CD14-positive monocyte (primary cell): ENCODE measurements at regions not wholly inside any gene's neighbourhood (a gene's known extent, or its start where the extent isn't known, plus 50 kb on each side); places are given as distances from the start of the nearest gene placed in this dataset.

Experiments
- DNase-seq, 3 donors: peaks; one replicate each; pipeline ENCODE4 v3.0.0-alpha.2; 2011 to 2022
- H2AFZ ChIP-seq: 2 replicates; pipeline ENCODE4 v1.6.0; 2012; ENCODE audit warnings: mild to moderate bottlenecking, low read depth, low read length, inconsistent platforms; ENCODE audit not compliant: insufficient read depth, poor library complexity, severe bottlenecking
- H3K27ac ChIP-seq, 2 donors: 1 replicate in 1 of 2; 2 replicates in 1 of 2; pipeline ENCODE4 v1.5.1; 2012 to 2013; ENCODE audit warnings: low read length in 2 of 2, control low read depth in 1 of 2, inconsistent platforms in 1 of 2, low read depth in 1 of 2, mild to moderate bottlenecking in 1 of 2
- H3K27me3 ChIP-seq, 2 donors: one replicate each; pipeline versions ENCODE4 v1.6.0 to v1.6.1; 2011 to 2013; ENCODE audit warnings: low read length in 2 of 2; ENCODE audit not compliant: control insufficient read depth in 2 of 2, insufficient read depth in 2 of 2
- H3K36me3 ChIP-seq, 2 donors: replicated peaks in 1 of 2; 1 replicate in 1 of 2; 2 replicates in 1 of 2; pipeline versions ENCODE4 v1.5.1 to v1.6.1; 2012 to 2013; ENCODE audit warnings: low read length in 2 of 2, control low read depth in 1 of 2, inconsistent platforms in 1 of 2, mild to moderate bottlenecking in 1 of 2; ENCODE audit not compliant: insufficient read depth in 2 of 2, control insufficient read depth in 1 of 2
- H3K4me1 ChIP-seq, 2 donors: 1 replicate in 1 of 2; 2 replicates in 1 of 2; pipeline versions ENCODE4 v1.5.1 to v1.6.1; 2012 to 2013; ENCODE audit warnings: low read length in 2 of 2, control low read depth in 1 of 2, inconsistent platforms in 1 of 2, mild to moderate bottlenecking in 1 of 2, moderate library complexity in 1 of 2; ENCODE audit not compliant: insufficient read depth in 2 of 2, control insufficient read depth in 1 of 2
- H3K4me2 ChIP-seq: replicated peaks from 2 replicates; pipeline ENCODE3; 2012; ENCODE audit warnings: low read length, moderate library complexity, mild to moderate bottlenecking; ENCODE audit not compliant: poor library complexity, severe bottlenecking; ENCODE audit errors: extremely low read depth
- H3K4me3 ChIP-seq, 3 experiments: fragments of 200-600 bp in 1 of 3; sonication (generic) in 1 of 3; replicated peaks in 1 of 3; 1 replicate in 2 of 3; 2 replicates in 1 of 3; pipeline ENCODE4 v1.5.1; 2011 to 2013; ENCODE audit warnings: low read length in 3 of 3, mild to moderate bottlenecking in 3 of 3, control low read depth in 2 of 3, low read depth in 2 of 3, inconsistent platforms in 1 of 3, moderate library complexity in 1 of 3
- H3K79me2 ChIP-seq: 2 replicates; pipeline ENCODE4 v1.6.0; 2012; ENCODE audit warnings: mild to moderate bottlenecking, control low read depth, inconsistent platforms, low read length, moderate library complexity; ENCODE audit not compliant: insufficient read depth
- H3K9ac ChIP-seq: 2 replicates; pipeline ENCODE4 v1.6.0; 2017; ENCODE audit warnings: low read length, mild to moderate bottlenecking; ENCODE audit not compliant: insufficient read depth, poor library complexity, severe bottlenecking
- H3K9me3 ChIP-seq, 2 donors: replicated peaks in 1 of 2; 1 replicate in 1 of 2; 2 replicates in 1 of 2; pipeline versions ENCODE4 v1.5.1 to v1.6.1; 2012 to 2013; ENCODE audit warnings: low read length in 2 of 2, control low read depth in 1 of 2; ENCODE audit not compliant: control insufficient read depth in 1 of 2, insufficient read depth in 1 of 2
- H4K20me1 ChIP-seq: 2 replicates; pipeline ENCODE4 v1.6.0; 2012; ENCODE audit warnings: mild to moderate bottlenecking, low read length, control low read depth, moderate library complexity; ENCODE audit not compliant: insufficient read depth
- H3K27ac Mint-ChIP-seq, 7 donors: one replicate each; pipeline ENCODE4 v1.8.0; 2020; ENCODE audit warnings: mild to moderate bottlenecking in 7 of 7, mixed read lengths in 7 of 7, moderate library complexity in 6 of 7, inconsistent platforms in 2 of 7
- H3K27me3 Mint-ChIP-seq, 3 donors: one replicate each; pipeline ENCODE4 v1.8.0; 2021 to 2022; ENCODE audit warnings: low read depth in 3 of 3, mild to moderate bottlenecking in 3 of 3, mixed read lengths in 3 of 3, moderate library complexity in 3 of 3, inconsistent platforms in 1 of 3
- H3K36me3 Mint-ChIP-seq, 2 donors: one replicate each; pipeline ENCODE4 v1.8.0; 2020; ENCODE audit warnings: mixed read lengths in 2 of 2, inconsistent platforms in 1 of 2, mild to moderate bottlenecking in 1 of 2
- H3K4me1 Mint-ChIP-seq: one replicate; pipeline ENCODE4 v1.8.0; 2020; ENCODE audit warnings: mild to moderate bottlenecking, mixed read lengths
- H3K4me3 Mint-ChIP-seq, 2 donors: one replicate each; pipeline ENCODE4 v1.8.0; 2020; ENCODE audit warnings: mild to moderate bottlenecking in 2 of 2, mixed read lengths in 2 of 2, moderate library complexity in 1 of 2
- H3K9me3 Mint-ChIP-seq, 7 donors: one replicate each; pipeline ENCODE4 v1.8.0; 2020 to 2022; ENCODE audit warnings: mixed read lengths in 7 of 7, mild to moderate bottlenecking in 6 of 7, moderate library complexity in 6 of 7, inconsistent platforms in 2 of 7
- WGBS: methylation state at CpG from one replicate; pipeline ENCODE4 v1.1.5; 2013; ENCODE audit warnings: missing lambda C conversion rate; ENCODE audit not compliant: insufficient coverage; 5-methylcytosine and 5-hydroxymethylcytosine counted together
- intact Hi-C, 2 donors: fragments of 100-400 bp; cut with micrococcal nuclease; formaldehyde crosslinking; loops; one replicate each; pipeline versions ENCODE4 v1.15.0 to v1.15.1; 2023
- TF ChIP-seq, protein P1 (sequence below): fragments of 200-600 bp; IDR thresholded peaks from one replicate; pipeline ENCODE4 v1.8.0; 2022; ENCODE audit warnings: antibody characterized with exemption, mild to moderate bottlenecking

DNA sequence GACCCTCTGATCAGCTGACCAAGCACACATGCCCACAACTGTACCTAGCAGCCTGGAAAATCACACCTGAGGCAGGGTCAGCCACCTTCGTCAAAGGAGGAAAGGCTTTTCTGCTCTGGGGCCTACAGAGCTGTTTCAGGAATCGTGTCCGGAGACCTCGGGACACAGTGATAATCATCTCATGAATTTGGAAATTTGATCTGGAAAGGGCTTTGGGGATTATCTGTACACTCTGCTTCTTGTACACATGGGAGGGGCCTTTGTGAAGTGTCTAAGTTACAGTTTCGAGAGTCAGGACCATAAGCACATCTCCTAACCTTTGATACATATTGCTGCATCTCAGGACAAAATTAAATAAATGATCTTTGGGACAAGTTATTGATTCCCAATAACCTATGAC, 1421.2 kb upstream of the TENM4 start:
- H3K27ac Mint-ChIP-seq = no peak overlapping the region
- H3K9me3 Mint-ChIP-seq = peaks cover 0 to 2% (median 1%) of the 10 kb centered on the region in 7 donors
- no peak overlapping the region for H3K9ac ChIP-seq
- no peaks in the 10 kb centered on the region for H4K20me1 ChIP-seq
- TF ChIP-seq, protein P1, sequence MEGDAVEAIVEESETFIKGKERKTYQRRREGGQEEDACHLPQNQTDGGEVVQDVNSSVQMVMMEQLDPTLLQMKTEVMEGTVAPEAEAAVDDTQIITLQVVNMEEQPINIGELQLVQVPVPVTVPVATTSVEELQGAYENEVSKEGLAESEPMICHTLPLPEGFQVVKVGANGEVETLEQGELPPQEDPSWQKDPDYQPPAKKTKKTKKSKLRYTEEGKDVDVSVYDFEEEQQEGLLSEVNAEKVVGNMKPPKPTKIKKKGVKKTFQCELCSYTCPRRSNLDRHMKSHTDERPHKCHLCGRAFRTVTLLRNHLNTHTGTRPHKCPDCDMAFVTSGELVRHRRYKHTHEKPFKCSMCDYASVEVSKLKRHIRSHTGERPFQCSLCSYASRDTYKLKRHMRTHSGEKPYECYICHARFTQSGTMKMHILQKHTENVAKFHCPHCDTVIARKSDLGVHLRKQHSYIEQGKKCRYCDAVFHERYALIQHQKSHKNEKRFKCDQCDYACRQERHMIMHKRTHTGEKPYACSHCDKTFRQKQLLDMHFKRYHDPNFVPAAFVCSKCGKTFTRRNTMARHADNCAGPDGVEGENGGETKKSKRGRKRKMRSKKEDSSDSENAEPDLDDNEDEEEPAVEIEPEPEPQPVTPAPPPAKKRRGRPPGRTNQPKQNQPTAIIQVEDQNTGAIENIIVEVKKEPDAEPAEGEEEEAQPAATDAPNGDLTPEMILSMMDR = no peak
- no peaks in the 10 kb centered on the region for H3K27me3 ChIP-seq
- no peaks in the 10 kb centered on the region for H3K4me1 Mint-ChIP-seq
- no peak overlapping the region for H3K4me2 ChIP-seq
- H2AFZ ChIP-seq = no peak overlapping the region
- no CpG with 5 or more reads among the region's 5 CpGs for WGBS
- DNase-seq = no peak
- H3K4me1 ChIP-seq = no peaks in the 10 kb centered on the region
- H3K4me3 Mint-ChIP-seq = no peak overlapping the region
- H3K36me3 Mint-ChIP-seq = no peaks in the 10 kb centered on the region
- no peak overlapping the region for H3K27ac ChIP-seq
- no peaks in the 10 kb centered on the region for H3K79me2 ChIP-seq
- intact Hi-C loops = no loop called here
- H3K27me3 Mint-ChIP-seq = no peaks in the 10 kb centered on the region
- H3K36me3 ChIP-seq = no peaks in the 10 kb centered on the region
- no peaks in the 10 kb centered on the region for H3K9me3 ChIP-seq
- no peak overlapping the region for H3K4me3 ChIP-seq

DNA sequence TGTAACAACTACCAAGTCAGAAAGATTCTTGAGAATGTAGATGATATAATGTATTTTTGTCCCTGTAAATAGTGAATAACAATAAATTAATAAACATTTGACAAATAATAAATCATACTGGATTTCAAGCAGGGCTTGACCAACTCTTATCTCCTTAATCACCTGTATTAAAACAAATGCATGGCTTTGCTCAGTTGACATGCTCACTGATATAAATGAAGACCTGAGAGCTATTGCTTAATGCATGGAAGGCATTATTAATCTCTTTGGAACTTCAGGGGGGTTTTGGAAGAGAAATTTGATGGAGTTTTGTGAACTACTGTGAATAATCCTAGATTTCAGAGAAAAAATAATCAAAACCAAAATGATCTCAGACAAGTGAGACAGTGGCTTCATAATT, 1420.4 kb upstream of the TENM4 start:
- Histone ChIP-seq H3K79me2 (no peaks in the 10 kb centered on the region), H2AFZ (no peak overlapping the region), H3K4me1 (no peaks in the 10 kb centered on the region), H3K9me3 (no peaks in the 10 kb centered on the region), H3K9ac (no peak overlapping the region), H3K4me2 (no peak overlapping the region), H3K36me3 (no peaks in the 10 kb centered on the region), H3K27ac (no peak overlapping the region), H3K27me3 (no peaks in the 10 kb centered on the region), H4K20me1 (no peaks in the 10 kb centered on the region), H3K4me3 (no peak overlapping the region)
- H3K27ac Mint-ChIP-seq = no peak overlapping the region
- no peak for DNase-seq
- TF ChIP-seq, protein P1 = no peak
- intact Hi-C loops = no loop called here
- H3K9me3 Mint-ChIP-seq = peaks cover 0 to 2% (median 1%) of the 10 kb centered on the region in 7 donors
- H3K27me3 Mint-ChIP-seq = no peaks in the 10 kb centered on the region
- no peaks in the 10 kb centered on the region for H3K4me1 Mint-ChIP-seq
- H3K4me3 Mint-ChIP-seq = no peak overlapping the region
- no peaks in the 10 kb centered on the region for H3K36me3 Mint-ChIP-seq
